ENCODE measurements at regions not wholly inside any gene's neighbourhood (a gene's known extent, or its start where the extent isn't known, plus 50 kb on each side); places are given as distances from the start of the nearest gene placed in this dataset.

- intact Hi-C loops (cut with DNase I): no loop called here
- H3K27me3 ChIP-seq: peaks cover 0 to 8% (median 0%) of the 10 kb centered on the region in 9 donors
- H3K4me1 ChIP-seq: no peaks in the 10 kb centered on the region
- ATAC-seq (no peak), DNase-seq (no peak)
- no peak overlapping the region for H3K4me3 ChIP-seq
- no peaks in the 10 kb centered on the region for H3K36me3 ChIP-seq
- 62 to 71% (median 64%) methylated on average over 3 to 4 of the region's 4 CpGs for WGBS, 4 donors
- H3K27ac ChIP-seq: no peak overlapping the region
- no peaks in the 10 kb centered on the region for H3K9me3 ChIP-seq
- TF ChIP-seq, protein P1, sequence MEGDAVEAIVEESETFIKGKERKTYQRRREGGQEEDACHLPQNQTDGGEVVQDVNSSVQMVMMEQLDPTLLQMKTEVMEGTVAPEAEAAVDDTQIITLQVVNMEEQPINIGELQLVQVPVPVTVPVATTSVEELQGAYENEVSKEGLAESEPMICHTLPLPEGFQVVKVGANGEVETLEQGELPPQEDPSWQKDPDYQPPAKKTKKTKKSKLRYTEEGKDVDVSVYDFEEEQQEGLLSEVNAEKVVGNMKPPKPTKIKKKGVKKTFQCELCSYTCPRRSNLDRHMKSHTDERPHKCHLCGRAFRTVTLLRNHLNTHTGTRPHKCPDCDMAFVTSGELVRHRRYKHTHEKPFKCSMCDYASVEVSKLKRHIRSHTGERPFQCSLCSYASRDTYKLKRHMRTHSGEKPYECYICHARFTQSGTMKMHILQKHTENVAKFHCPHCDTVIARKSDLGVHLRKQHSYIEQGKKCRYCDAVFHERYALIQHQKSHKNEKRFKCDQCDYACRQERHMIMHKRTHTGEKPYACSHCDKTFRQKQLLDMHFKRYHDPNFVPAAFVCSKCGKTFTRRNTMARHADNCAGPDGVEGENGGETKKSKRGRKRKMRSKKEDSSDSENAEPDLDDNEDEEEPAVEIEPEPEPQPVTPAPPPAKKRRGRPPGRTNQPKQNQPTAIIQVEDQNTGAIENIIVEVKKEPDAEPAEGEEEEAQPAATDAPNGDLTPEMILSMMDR (IDR thresholded peaks at IDR 0.05): no peak
- no peak for TF ChIP-seq POLR2A (IDR thresholded peaks at IDR 0.05)
These were observed 100.5 kb downstream of the SYF2 start for GRCh38 chr1:25131794-25132193.

DNA sequence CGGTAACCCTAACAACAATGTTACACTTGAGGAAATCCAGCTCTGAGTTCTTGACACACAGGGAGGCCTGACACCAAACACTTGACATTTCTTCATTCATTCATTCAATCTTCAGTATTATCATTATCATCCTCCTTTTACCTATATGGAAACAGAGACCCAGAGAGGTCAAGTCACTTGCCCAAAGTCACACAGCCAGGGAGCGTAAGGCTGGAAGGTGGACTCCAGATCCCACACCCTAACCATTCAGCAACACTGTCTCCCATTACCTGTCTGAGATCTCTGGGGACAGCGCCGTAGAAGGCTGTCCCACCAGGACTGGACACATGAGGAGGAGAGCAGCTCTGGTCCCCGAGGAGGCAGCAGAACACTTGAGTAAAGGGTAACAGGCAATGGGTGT is 101.4 kb downstream of the SYF2 start:
- Histone ChIP-seq H3K9me3 (no peaks in the 10 kb centered on the region), H3K27ac (no peak overlapping the region), H3K4me1 (no peaks in the 10 kb centered on the region), H3K4me3 (no peak overlapping the region), H3K36me3 (no peaks in the 10 kb centered on the region), H3K27me3 (peaks cover 0 to 8% (median 0%) of the 10 kb centered on the region in 9 donors)
- DNase-seq (no peak), ATAC-seq (no peak)
- 84 to 94% (median 87%) methylated on average over 3 to 5 of the region's 5 CpGs for WGBS, 4 donors
- intact Hi-C loops (cut with DNase I): no loop called here
- TF ChIP-seq POLR2A (IDR thresholded peaks at IDR 0.05): no peak
- TF ChIP-seq, protein P1 (IDR thresholded peaks at IDR 0.05): no peak

- intact Hi-C loops (cut with DNase I): no loop called here
- Histone ChIP-seq H3K27me3 (peaks cover 0 to 4% (median 0%) of the 10 kb centered on the region in 9 donors), H3K27ac (no peak overlapping the region), H3K36me3 (no peaks in the 10 kb centered on the region), H3K4me3 (no peak overlapping the region), H3K9me3 (no peaks in the 10 kb centered on the region), H3K4me1 (no peaks in the 10 kb centered on the region)
- no peak for TF ChIP-seq POLR2A (IDR thresholded peaks at IDR 0.05)
- TF ChIP-seq, protein P1 (IDR thresholded peaks at IDR 0.05): no peak
- ATAC-seq: no peak
- DNase-seq: no peak
- WGBS, 4 donors: 82 to 87% (median 84%) methylated on average over 12 of the region's 12 CpGs
These were observed 102.9 kb downstream of the SYF2 start for GRCh38 chr1:25129380-25129779.

GRCh38 chr1:25128121-25128621 is 104.1 kb downstream of the SYF2 start:
- intact Hi-C loops (cut with DNase I): no loop called here
- WGBS, 4 donors: 55 to 70% (median 65%) methylated on average over 6 of the region's 6 CpGs
- TF ChIP-seq, protein P1 (IDR thresholded peaks at IDR 0.05): no peak
- H3K27me3 ChIP-seq: peaks cover 0 to 4% (median 0%) of the 10 kb centered on the region in 9 donors
- H3K9me3 ChIP-seq: no peaks in the 10 kb centered on the region
- DNase-seq (no peak), ATAC-seq (no peak)
- H3K36me3 ChIP-seq: no peaks in the 10 kb centered on the region
- no peak overlapping the region for H3K4me3 ChIP-seq
- no peaks in the 10 kb centered on the region for H3K4me1 ChIP-seq
- H3K27ac ChIP-seq: no peak overlapping the region
